Stimulated activated CD8-positive, alpha-beta memory T cell treated with anti-CD3 and anti-CD28 coated beads, Interleukin-7, amount 100 ng/mL, for 4 hours (primary cell): ENCODE measurements at regions not wholly inside any gene's neighbourhood (a gene's known extent, or its start where the extent isn't known, plus 50 kb on each side); places are given as distances from the start of the nearest gene placed in this dataset.
"Not testable (repeated sequence)": the region's sequence is repeated elsewhere in the genome, so short reads cannot be mapped to it uniquely, and the experiment has no call there.

ENCODE experiments used
- DNase-seq, 2 donors: peaks; one replicate each; pipeline ENCODE4 v3.0.0-alpha.2; 2020; ENCODE audit warnings: low read depth in 2 of 2

GRCh38 chr6:111925296-111925695 is 52.0 kb upstream of the FYN start:
- no peak for DNase-seq

GRCh38 chr6:111926731-111927302 is 53.6 kb upstream of the FYN start:
- DNase-seq: no peak

- DNase-seq: no peak
Observed at GRCh38 chr6:111927321-111927720, 54.1 kb upstream of the FYN start.

- no peak for DNase-seq
Observed at GRCh38 chr6:111928139-111928538, 54.9 kb upstream of the FYN start.

- DNase-seq: not testable (repeated sequence)
Observed at GRCh38 chr6:111934611-111935010, 61.4 kb upstream of the FYN start.

- no peak for DNase-seq
Observed at GRCh38 chr6:111936718-111937117, 63.5 kb upstream of the FYN start.

GRCh38 chr6:111938710-111939109 is 65.5 kb upstream of the FYN start:
- DNase-seq: no peak

GRCh38 chr6:111939902-111940301 is 66.7 kb upstream of the FYN start:
- no peak for DNase-seq

GRCh38 chr6:111940801-111941200 is 67.5 kb upstream of the FYN start:
- no peak for DNase-seq

GRCh38 chr6:111941686-111942330 is 68.6 kb upstream of the FYN start:
- DNase-seq: no peak

GRCh38 chr6:111942561-111942960 is 69.3 kb upstream of the FYN start:
- DNase-seq: no peak

- DNase-seq: no peak
Observed at GRCh38 chr6:111943266-111943665, 70.0 kb upstream of the FYN start.

GRCh38 chr6:111943726-111944125 is 70.5 kb upstream of the FYN start:
- DNase-seq: no peak

GRCh38 chr6:111944541-111944940 is 71.3 kb upstream of the FYN start:
- DNase-seq: no peak

- DNase-seq: no peak
Observed at GRCh38 chr6:111949546-111949945, 76.3 kb upstream of the FYN start.

GRCh38 chr6:111949984-111950383 is 76.7 kb upstream of the FYN start:
- DNase-seq: not testable (repeated sequence)

GRCh38 chr6:111950661-111951496 is 77.6 kb upstream of the FYN start:
- no peak for DNase-seq

GRCh38 chr6:111951497-111952085 is 78.3 kb upstream of the FYN start:
- no peak for DNase-seq

- DNase-seq: no peak
Observed at GRCh38 chr6:111952274-111952673, 79.0 kb upstream of the FYN start.

- DNase-seq: no peak
Observed at GRCh38 chr6:111952821-111953540, 79.7 kb upstream of the FYN start.

- DNase-seq: no peak
Observed at GRCh38 chr6:111956098-111956497, 82.8 kb upstream of the FYN start.
